ENCODE measurements at regions not wholly inside any gene's neighbourhood (a gene's known extent, or its start where the extent isn't known, plus 50 kb on each side); places are given as distances from the start of the nearest gene placed in this dataset.
A peak's percentile ranks its signal among the peaks of the same experiment; 100 is the strongest.

GRCh38 chr4:1460967-1461868 is 55.0 kb upstream of the NKX1-1 start:
- H3K27me3 ChIP-seq (ENCODE audit: low read length) = peaks cover 22% of the 10 kb centered on the region
- POLR2A ChIA-PET (ENCODE audit: unreplicated experiment) = no interaction called here
- CTCF ChIA-PET = no interaction called here

DNA sequence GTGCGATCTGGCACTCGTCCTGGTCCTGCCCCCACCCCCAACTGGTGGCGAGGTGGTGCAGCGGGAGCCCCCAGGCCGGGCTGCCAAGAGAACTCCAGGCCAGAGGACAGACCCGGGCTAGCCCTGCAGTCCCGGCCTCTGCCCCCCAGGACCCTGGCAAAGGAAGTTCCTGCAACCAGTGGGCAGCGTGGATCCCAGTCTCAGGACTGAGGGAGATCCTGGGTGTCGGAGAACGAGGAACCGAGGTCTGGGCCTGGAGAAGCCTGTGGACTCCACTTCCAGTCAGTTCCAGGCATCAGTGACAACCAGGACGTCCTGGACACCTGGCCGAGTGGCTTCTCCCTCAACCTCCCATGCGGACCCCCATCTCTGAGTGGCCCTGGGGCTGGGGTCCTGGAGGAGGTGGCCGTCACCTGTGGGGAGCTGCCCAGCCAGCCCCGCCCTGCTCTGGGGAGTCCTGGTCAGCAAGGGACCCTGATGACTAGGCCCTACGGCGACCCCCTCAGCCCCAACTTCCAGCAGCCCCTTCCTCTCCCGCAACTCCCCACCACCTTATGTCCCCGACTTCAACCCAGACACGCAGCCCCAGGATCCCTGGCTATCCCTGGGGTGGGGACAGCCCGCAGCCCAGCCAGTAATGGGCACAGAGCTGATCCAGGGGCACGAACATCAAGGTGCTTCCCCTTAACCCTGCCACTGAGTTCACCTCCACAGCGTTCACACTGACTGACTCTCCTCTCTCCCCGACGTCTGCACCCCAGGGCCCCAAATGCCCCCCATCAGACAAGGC is 53.7 kb upstream of the NKX1-1 start:
- no peaks in the 10 kb centered on the region for H3K79me2 ChIP-seq (ENCODE audit: low read length)
- no peak overlapping the region for H3K27ac ChIP-seq (ENCODE audit: low read length)
- H3K36me3 ChIP-seq (ENCODE audit: low read depth, low read length) = no peaks in the 10 kb centered on the region
- H4K20me1 ChIP-seq (ENCODE audit: low read length) = no peaks in the 10 kb centered on the region
- H3K9ac ChIP-seq (ENCODE audit: low read length) = no peak overlapping the region
- H3F3A ChIP-seq (ENCODE audit: low read length, unreplicated experiment) = no peaks in the 10 kb centered on the region
- TF ChIP-seq EZH2 (IDR thresholded peaks at IDR 0.05; ENCODE audit: low read length, unreplicated experiment) = no peak
- no peak for TF ChIP-seq EZH2phosphoT487 (IDR thresholded peaks at IDR 0.05; ENCODE audit: borderline replicate concordance, low read length)
- TF ChIP-seq, protein P1, sequence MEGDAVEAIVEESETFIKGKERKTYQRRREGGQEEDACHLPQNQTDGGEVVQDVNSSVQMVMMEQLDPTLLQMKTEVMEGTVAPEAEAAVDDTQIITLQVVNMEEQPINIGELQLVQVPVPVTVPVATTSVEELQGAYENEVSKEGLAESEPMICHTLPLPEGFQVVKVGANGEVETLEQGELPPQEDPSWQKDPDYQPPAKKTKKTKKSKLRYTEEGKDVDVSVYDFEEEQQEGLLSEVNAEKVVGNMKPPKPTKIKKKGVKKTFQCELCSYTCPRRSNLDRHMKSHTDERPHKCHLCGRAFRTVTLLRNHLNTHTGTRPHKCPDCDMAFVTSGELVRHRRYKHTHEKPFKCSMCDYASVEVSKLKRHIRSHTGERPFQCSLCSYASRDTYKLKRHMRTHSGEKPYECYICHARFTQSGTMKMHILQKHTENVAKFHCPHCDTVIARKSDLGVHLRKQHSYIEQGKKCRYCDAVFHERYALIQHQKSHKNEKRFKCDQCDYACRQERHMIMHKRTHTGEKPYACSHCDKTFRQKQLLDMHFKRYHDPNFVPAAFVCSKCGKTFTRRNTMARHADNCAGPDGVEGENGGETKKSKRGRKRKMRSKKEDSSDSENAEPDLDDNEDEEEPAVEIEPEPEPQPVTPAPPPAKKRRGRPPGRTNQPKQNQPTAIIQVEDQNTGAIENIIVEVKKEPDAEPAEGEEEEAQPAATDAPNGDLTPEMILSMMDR (conservative IDR thresholded peaks at IDR 0.05; ENCODE audit: low read depth, low read length) = no peak
- no peak for DNase-seq
- H3K9me2 ChIP-seq (replicated peaks; ENCODE audit: low read length) = no peaks in the 10 kb centered on the region
- peaks cover 22% of the 10 kb centered on the region for H3K27me3 ChIP-seq (ENCODE audit: low read length)
- BruUV-seq (replicated peaks) = no TSS peak
- ChIA-PET POLR2A (ENCODE audit: unreplicated experiment) (interaction anchor here (0.5 kb wide), 1 partner anchor 113 kb away, joined by 3 read pairs; no protein-coding TSS in a partner anchor), CTCF (no interaction called here)
- no peak overlapping the region for H2AFZ ChIP-seq (ENCODE audit: low read length)
- H3K4me2 ChIP-seq (ENCODE audit: low read length) = no peak overlapping the region
- H3K4me1 ChIP-seq (ENCODE audit: insufficient read depth, low read length) = no peaks in the 10 kb centered on the region
- ATAC-seq = no peak
- intact Hi-C loops (cut with micrococcal nuclease) = no loop called here
- H3K4me3 ChIP-seq (ENCODE audit: low read length) = no peak overlapping the region
- H3K9me3 ChIP-seq (ENCODE audit: low read length) = no peaks in the 10 kb centered on the region

More at GRCh38 chr4:1460967-1461868, 55.0 kb upstream of the NKX1-1 start:
- no peak overlapping the region for H3K4me2 ChIP-seq (ENCODE audit: low read length)
- H3K4me1 ChIP-seq (ENCODE audit: insufficient read depth, low read length) = no peaks in the 10 kb centered on the region
- H3K36me3 ChIP-seq (ENCODE audit: low read depth, low read length) = no peaks in the 10 kb centered on the region
- TF ChIP-seq EZH2phosphoT487 (IDR thresholded peaks at IDR 0.05; ENCODE audit: borderline replicate concordance, low read length) = no peak
- TF ChIP-seq EZH2 (IDR thresholded peaks at IDR 0.05; ENCODE audit: low read length, unreplicated experiment) = no peak
- TF ChIP-seq, protein P1 (conservative IDR thresholded peaks at IDR 0.05; ENCODE audit: low read depth, low read length) = no peak
- H3K9me2 ChIP-seq (replicated peaks; ENCODE audit: low read length) = no peaks in the 10 kb centered on the region
- H3F3A ChIP-seq (ENCODE audit: low read length, unreplicated experiment) = no peaks in the 10 kb centered on the region
- H2AFZ ChIP-seq (ENCODE audit: low read length) = no peak overlapping the region
- no peak overlapping the region for H3K4me3 ChIP-seq (ENCODE audit: low read length)
- peak; percentile 1 for DNase-seq
- no peaks in the 10 kb centered on the region for H3K9me3 ChIP-seq (ENCODE audit: low read length)
- H3K9ac ChIP-seq (ENCODE audit: low read length) = no peak overlapping the region
- no peaks in the 10 kb centered on the region for H4K20me1 ChIP-seq (ENCODE audit: low read length)
- H3K27ac ChIP-seq (ENCODE audit: low read length) = no peak overlapping the region
- intact Hi-C loops (cut with micrococcal nuclease) = no loop called here
- ATAC-seq = no peak
- no TSS peak for BruUV-seq (replicated peaks)
- no peaks in the 10 kb centered on the region for H3K79me2 ChIP-seq (ENCODE audit: low read length)

Data from PC-3 (cell line).